B cell (primary cell): ENCODE measurements at regions not wholly inside any gene's neighbourhood (a gene's known extent, or its start where the extent isn't known, plus 50 kb on each side); places are given as distances from the start of the nearest gene placed in this dataset.

Source experiments
- CTCF ChIP-seq: fragments of 200-600 bp; IDR thresholded peaks from one replicate; pipeline ENCODE4 v1.8.0; 2022; ENCODE audit warnings: antibody characterized with exemption, mild to moderate bottlenecking
- EZH2 ChIP-seq: IDR thresholded peaks from 2 replicates; pipeline ENCODE4 v1.6.1; 2012; ENCODE audit warnings: borderline replicate concordance, low read depth, mild to moderate bottlenecking, moderate library complexity, low read length; ENCODE audit not compliant: insufficient read depth, poor library complexity, severe bottlenecking

GRCh38 chr4:62414563-62414962, 1214.4 kb downstream of the ADGRL3 start:
- TF ChIP-seq CTCF (no peak), EZH2 (no peak)
